ENCODE measurements at regions not wholly inside any gene's neighbourhood (a gene's known extent, or its start where the extent isn't known, plus 50 kb on each side); places are given as distances from the start of the nearest gene placed in this dataset.

- TF ChIP-seq CTCF (IDR thresholded peaks at IDR 0.05) (no peak), POLR2A (IDR thresholded peaks at IDR 0.05) (no peak)
Observed at GRCh38 chr1:229137271-229137670, 133.6 kb upstream of the RAB4A start.
